Activated naive CD8-positive, alpha-beta T cell treated with anti-CD3 and anti-CD28 coated beads, Interleukin-2, amount 50 U/mL, for 24 hours (primary cell): ENCODE measurements at regions not wholly inside any gene's neighbourhood (a gene's known extent, or its start where the extent isn't known, plus 50 kb on each side); places are given as distances from the start of the nearest gene placed in this dataset.

Experiments
- ATAC-seq: fragments of 150-1000 bp; cut with Tn5 transposase; one replicate; pipeline ENCODE4 v1.10.0; 2021
- DNase-seq: peaks from one replicate; pipeline ENCODE4 v3.0.0; 2021
- H3K27ac Mint-ChIP-seq: one replicate; pipeline ENCODE4 v1.8.0; 2021; ENCODE audit warnings: mild to moderate bottlenecking, mixed read lengths
- H3K27me3 Mint-ChIP-seq: one replicate; pipeline ENCODE4 v1.8.0; 2021; ENCODE audit warnings: mixed read lengths
- H3K36me3 Mint-ChIP-seq: one replicate; pipeline ENCODE4 v1.8.0; 2021; ENCODE audit warnings: low read depth, mixed read lengths
- H3K4me1 Mint-ChIP-seq: one replicate; pipeline ENCODE4 v1.8.0; 2021; ENCODE audit warnings: mixed read lengths
- H3K4me3 Mint-ChIP-seq: one replicate; pipeline ENCODE4 v1.8.0; 2021; ENCODE audit warnings: mild to moderate bottlenecking, moderate library complexity, mixed read lengths
- H3K9me3 Mint-ChIP-seq: one replicate; pipeline ENCODE4 v1.8.0; 2021; ENCODE audit warnings: mixed read lengths

DNA sequence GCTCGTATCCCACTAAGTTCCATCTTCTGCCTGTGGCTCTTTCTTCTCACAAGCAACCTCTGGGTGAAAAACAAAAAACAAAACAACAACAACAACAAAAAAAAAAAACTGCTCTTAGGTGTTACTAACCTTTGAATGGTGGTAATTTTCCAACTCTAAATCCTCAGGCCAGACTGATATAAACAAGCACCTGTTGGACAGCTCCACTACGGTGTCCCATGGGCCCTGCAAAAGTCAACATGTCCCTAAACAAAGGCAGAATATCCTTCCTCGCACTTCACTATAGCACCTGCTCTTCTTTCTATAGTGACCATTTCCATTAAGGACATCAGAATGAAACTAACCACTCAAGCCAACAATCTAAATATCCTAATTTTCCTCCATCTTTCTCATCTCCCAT is 54.6 kb upstream of the PARM1 start:
- no peak for ATAC-seq
- H3K4me3 Mint-ChIP-seq: no peak overlapping the region
- no peaks in the 10 kb centered on the region for H3K4me1 Mint-ChIP-seq
- no peaks in the 10 kb centered on the region for H3K36me3 Mint-ChIP-seq
- no peak overlapping the region for H3K27ac Mint-ChIP-seq
- no peak for DNase-seq
- peaks cover 17% of the 10 kb centered on the region for H3K27me3 Mint-ChIP-seq
- no peaks in the 10 kb centered on the region for H3K9me3 Mint-ChIP-seq

DNA sequence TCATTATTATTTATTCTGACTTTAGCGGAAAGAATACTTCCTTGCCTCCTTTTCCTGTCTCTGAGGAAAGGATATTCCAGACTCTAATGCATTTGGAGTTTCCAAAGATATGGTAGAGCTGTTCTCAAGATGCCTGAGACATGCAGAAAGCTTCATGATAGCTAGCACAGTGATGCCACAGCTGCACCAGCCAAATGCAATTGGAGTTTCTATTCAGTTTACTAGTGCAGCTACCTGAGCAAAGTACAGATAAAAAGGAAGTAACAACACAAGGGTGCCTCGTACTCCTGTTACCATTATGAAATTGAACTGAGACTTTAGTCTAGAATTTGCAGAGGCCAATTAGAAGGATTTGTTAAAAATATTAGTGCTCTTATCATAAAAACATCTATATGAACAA is 57.5 kb upstream of the PARM1 start:
- DNase-seq (no peak), ATAC-seq (no peak)
- no peak overlapping the region for H3K4me3 Mint-ChIP-seq
- no peaks in the 10 kb centered on the region for H3K4me1 Mint-ChIP-seq
- no peaks in the 10 kb centered on the region for H3K36me3 Mint-ChIP-seq
- H3K9me3 Mint-ChIP-seq: no peaks in the 10 kb centered on the region
- peaks cover 15% of the 10 kb centered on the region for H3K27me3 Mint-ChIP-seq
- no peak overlapping the region for H3K27ac Mint-ChIP-seq

DNA sequence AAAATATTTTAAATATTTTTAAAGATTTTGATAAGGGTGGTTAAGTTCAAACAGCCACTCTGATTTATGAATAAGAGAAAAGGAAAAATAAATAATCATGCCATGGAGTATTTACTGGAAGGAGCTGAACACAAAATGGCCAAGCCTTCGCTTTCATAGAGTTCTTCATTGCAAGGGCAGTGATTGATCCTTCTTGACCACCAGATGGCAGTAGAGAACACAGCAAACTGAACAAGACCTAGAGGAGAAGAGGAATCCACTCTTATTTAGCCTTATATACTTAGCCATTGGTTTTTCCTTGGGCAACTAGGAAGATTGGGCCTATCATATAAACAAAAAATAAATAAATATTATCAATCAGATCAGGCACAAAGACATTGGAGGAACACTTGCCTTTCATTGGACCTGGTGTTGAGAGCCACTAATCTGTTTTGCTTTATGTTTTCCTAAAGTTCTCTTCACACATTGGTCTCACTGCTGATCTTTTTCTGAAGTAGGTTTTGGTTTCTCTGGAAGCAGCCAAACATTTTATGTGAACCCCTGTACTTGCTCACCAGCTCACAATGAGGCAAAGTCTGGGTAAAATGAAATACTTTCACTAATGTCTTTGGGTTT is 58.1 kb upstream of the PARM1 start:
- peak; percentile 2 for DNase-seq
- Mint-ChIP-seq H3K4me3 (no peak overlapping the region), H3K9me3 (no peaks in the 10 kb centered on the region), H3K4me1 (no peaks in the 10 kb centered on the region), H3K27me3 (peaks cover 10% of the 10 kb centered on the region), H3K36me3 (no peaks in the 10 kb centered on the region), H3K27ac (no peak overlapping the region)
- no peak for ATAC-seq

- H3K27ac Mint-ChIP-seq: no peak overlapping the region
- no peak overlapping the region for H3K4me3 Mint-ChIP-seq
- no peak for DNase-seq
- no peak for ATAC-seq
- H3K9me3 Mint-ChIP-seq: no peaks in the 10 kb centered on the region
- peaks cover 10% of the 10 kb centered on the region for H3K27me3 Mint-ChIP-seq
- H3K36me3 Mint-ChIP-seq: no peaks in the 10 kb centered on the region
- H3K4me1 Mint-ChIP-seq: no peaks in the 10 kb centered on the region
These were observed 59.2 kb upstream of the PARM1 start for GRCh38 chr4:74873545-74874301.

DNA sequence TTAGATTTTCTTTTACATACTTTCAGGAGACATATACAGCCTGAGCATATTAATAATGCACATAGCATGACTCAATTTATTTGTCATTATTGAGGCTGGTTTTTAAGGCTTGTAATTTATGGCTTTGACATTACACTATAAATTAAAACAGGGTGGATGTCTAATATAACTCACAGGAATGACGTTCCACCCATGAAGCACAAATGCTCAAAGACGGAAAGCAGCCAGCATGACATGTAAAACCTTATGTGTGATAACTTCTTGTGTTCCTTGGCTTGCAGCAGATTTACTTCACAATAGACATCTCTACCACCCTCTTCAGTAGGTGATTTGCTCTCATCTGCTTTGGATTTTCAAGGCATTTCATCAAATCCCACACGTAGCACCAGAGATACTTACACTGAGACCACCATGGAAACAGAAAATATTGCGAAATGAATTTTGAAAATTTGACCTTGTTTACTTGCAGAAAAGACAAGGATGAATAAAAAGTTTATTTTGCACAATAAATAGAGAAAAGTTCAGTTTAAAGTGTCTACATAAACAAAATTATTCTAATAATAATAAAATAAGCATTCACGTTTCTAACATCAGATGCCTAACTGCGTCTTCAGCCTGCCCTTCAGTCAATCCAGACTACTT is 64.7 kb upstream of the BTC start:
- Mint-ChIP-seq H3K4me3 (no peak overlapping the region), H3K4me1 (no peaks in the 10 kb centered on the region), H3K27ac (no peak overlapping the region)

GRCh38 chr4:74855879-74856278 is 61.6 kb upstream of the BTC start:
- H3K27ac Mint-ChIP-seq: no peak overlapping the region
- H3K36me3 Mint-ChIP-seq: no peaks in the 10 kb centered on the region
- ATAC-seq: no peak
- H3K4me3 Mint-ChIP-seq: no peak overlapping the region
- no peak for DNase-seq
- peaks cover 5% of the 10 kb centered on the region for H3K27me3 Mint-ChIP-seq
- no peaks in the 10 kb centered on the region for H3K9me3 Mint-ChIP-seq
- H3K4me1 Mint-ChIP-seq: no peaks in the 10 kb centered on the region

More for the DNA sequence above, 64.7 kb upstream of the BTC start:
- ATAC-seq: no peak
- Mint-ChIP-seq H3K9me3 (no peaks in the 10 kb centered on the region), H3K27me3 (no peaks in the 10 kb centered on the region), H3K36me3 (no peaks in the 10 kb centered on the region)
- no peak for DNase-seq

DNA sequence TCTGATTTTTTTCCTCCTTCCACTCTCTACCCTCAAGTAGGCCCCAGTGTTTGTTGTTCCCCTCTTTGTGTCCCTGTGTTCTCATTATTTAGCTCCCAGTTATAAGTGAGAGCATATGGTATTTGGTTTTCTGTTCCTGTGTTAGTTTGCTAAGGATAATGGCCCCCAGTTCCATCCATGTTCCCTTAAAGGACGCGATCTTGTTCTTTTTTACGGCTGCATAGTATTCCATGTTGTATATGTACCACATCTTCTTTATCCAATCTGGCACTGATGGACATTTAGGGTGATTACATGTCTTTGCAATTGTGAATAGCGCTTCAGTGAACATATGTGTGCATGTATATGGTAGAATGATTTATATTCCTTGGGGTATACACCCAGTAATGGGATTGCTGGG is 54.5 kb upstream of the BTC start:
- Mint-ChIP-seq H3K27me3 (peaks cover 7% of the 10 kb centered on the region), H3K4me1 (no peaks in the 10 kb centered on the region), H3K9me3 (peaks cover 3% of the 10 kb centered on the region), H3K4me3 (no peak overlapping the region), H3K27ac (no peak overlapping the region), H3K36me3 (no peaks in the 10 kb centered on the region)
- ATAC-seq: no peak
- DNase-seq: no peak

DNA sequence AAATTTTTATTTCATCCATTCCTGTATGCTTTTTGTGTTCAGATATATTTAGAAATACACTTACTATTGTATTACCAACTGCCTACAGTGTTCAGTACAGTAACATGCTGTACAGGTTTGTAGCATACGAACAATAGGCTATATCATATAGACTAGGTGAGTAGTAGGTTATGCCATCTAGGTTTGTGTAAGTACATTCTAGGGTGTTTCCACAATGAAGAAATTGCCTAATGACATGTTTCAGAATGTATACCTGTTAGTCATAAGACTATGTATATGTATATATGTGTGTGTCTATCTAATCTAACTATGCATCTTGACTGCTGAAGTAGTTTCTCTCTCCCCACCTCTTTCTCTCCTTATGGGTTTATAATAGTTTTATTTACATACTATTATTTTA is 51.5 kb upstream of the BTC start:
- Mint-ChIP-seq H3K9me3 (peaks cover 3% of the 10 kb centered on the region), H3K4me1 (no peaks in the 10 kb centered on the region), H3K27me3 (peaks cover 3% of the 10 kb centered on the region), H3K4me3 (no peak overlapping the region), H3K36me3 (no peaks in the 10 kb centered on the region), H3K27ac (no peak overlapping the region)
- no peak for DNase-seq
- no peak for ATAC-seq
